ENCODE measurements at regions not wholly inside any gene's neighbourhood (a gene's known extent, or its start where the extent isn't known, plus 50 kb on each side); places are given as distances from the start of the nearest gene placed in this dataset.

GRCh38 chr3:5545719-5546118, 358.2 kb downstream of the EDEM1 start:
- no peaks in the 10 kb centered on the region for H3K27me3 Mint-ChIP-seq (ENCODE audit: unreplicated experiment)
- no peak for DNase-seq (ENCODE audit: extremely low spot score, unreplicated experiment)
- H3K4me1 Mint-ChIP-seq (ENCODE audit: unreplicated experiment) = no peaks in the 10 kb centered on the region
- H3K36me3 Mint-ChIP-seq (ENCODE audit: unreplicated experiment) = no peaks in the 10 kb centered on the region
- TF ChIP-seq CTCF (IDR thresholded peaks at IDR 0.05) = no peak
- H3K27ac Mint-ChIP-seq (ENCODE audit: unreplicated experiment) = no peak overlapping the region
- H3K4me3 Mint-ChIP-seq (ENCODE audit: unreplicated experiment) = no peak overlapping the region
- H3K9me3 Mint-ChIP-seq (ENCODE audit: unreplicated experiment) = peaks cover 54% of the 10 kb centered on the region

GRCh38 chr3:5553203-5553602, 365.7 kb downstream of the EDEM1 start:
- Mint-ChIP-seq H3K4me3 (ENCODE audit: unreplicated experiment) (no peak overlapping the region), H3K27me3 (ENCODE audit: unreplicated experiment) (no peaks in the 10 kb centered on the region), H3K36me3 (ENCODE audit: unreplicated experiment) (no peaks in the 10 kb centered on the region), H3K9me3 (ENCODE audit: unreplicated experiment) (peaks cover 40% of the 10 kb centered on the region), H3K27ac (ENCODE audit: unreplicated experiment) (no peak overlapping the region), H3K4me1 (ENCODE audit: unreplicated experiment) (no peaks in the 10 kb centered on the region)
- DNase-seq (ENCODE audit: extremely low spot score, unreplicated experiment) = no peak
- no peak for TF ChIP-seq CTCF (IDR thresholded peaks at IDR 0.05)

- no peak overlapping the region for H3K4me3 Mint-ChIP-seq (ENCODE audit: unreplicated experiment)
- H3K27ac Mint-ChIP-seq (ENCODE audit: unreplicated experiment) = no peak overlapping the region
- peaks cover 38% of the 10 kb centered on the region for H3K9me3 Mint-ChIP-seq (ENCODE audit: unreplicated experiment)
- no peak for DNase-seq (ENCODE audit: extremely low spot score, unreplicated experiment)
- H3K4me1 Mint-ChIP-seq (ENCODE audit: unreplicated experiment) = no peaks in the 10 kb centered on the region
- H3K36me3 Mint-ChIP-seq (ENCODE audit: unreplicated experiment) = no peaks in the 10 kb centered on the region
- H3K27me3 Mint-ChIP-seq (ENCODE audit: unreplicated experiment) = no peaks in the 10 kb centered on the region
- TF ChIP-seq CTCF (IDR thresholded peaks at IDR 0.05) = no peak
Measured at GRCh38 chr3:5554245-5554747, 366.8 kb downstream of the EDEM1 start.

GRCh38 chr3:5560199-5560598, 372.7 kb downstream of the EDEM1 start:
- Mint-ChIP-seq H3K27me3 (ENCODE audit: unreplicated experiment) (no peaks in the 10 kb centered on the region), H3K4me1 (ENCODE audit: unreplicated experiment) (no peaks in the 10 kb centered on the region), H3K27ac (ENCODE audit: unreplicated experiment) (no peak overlapping the region), H3K4me3 (ENCODE audit: unreplicated experiment) (no peak overlapping the region), H3K36me3 (ENCODE audit: unreplicated experiment) (no peaks in the 10 kb centered on the region), H3K9me3 (ENCODE audit: unreplicated experiment) (peaks cover 45% of the 10 kb centered on the region)
- DNase-seq (ENCODE audit: extremely low spot score, unreplicated experiment) = no peak
- TF ChIP-seq CTCF (IDR thresholded peaks at IDR 0.05) = no peak

- Mint-ChIP-seq H3K4me3 (ENCODE audit: unreplicated experiment) (no peak overlapping the region), H3K4me1 (ENCODE audit: unreplicated experiment) (no peaks in the 10 kb centered on the region), H3K36me3 (ENCODE audit: unreplicated experiment) (no peaks in the 10 kb centered on the region), H3K27me3 (ENCODE audit: unreplicated experiment) (no peaks in the 10 kb centered on the region), H3K9me3 (ENCODE audit: unreplicated experiment) (peaks cover 48% of the 10 kb centered on the region), H3K27ac (ENCODE audit: unreplicated experiment) (no peak overlapping the region)
- TF ChIP-seq CTCF (IDR thresholded peaks at IDR 0.05) = no peak
- no peak for DNase-seq (ENCODE audit: extremely low spot score, unreplicated experiment)
Measured at GRCh38 chr3:5563537-5564277, 376.2 kb downstream of the EDEM1 start.

Data from osteocyte (in vitro differentiated cells).